IPS DF 6.9 (cell line): ENCODE measurements at regions not wholly inside any gene's neighbourhood (a gene's known extent, or its start where the extent isn't known, plus 50 kb on each side); places are given as distances from the start of the nearest gene placed in this dataset.

Experiments used
- DNase-seq: peaks from one replicate; pipeline ENCODE4 v3.0.0-alpha.2; 2013; ENCODE audit warnings: low read depth, low spot score
- H3K27ac ChIP-seq: one replicate; pipeline ENCODE4 v1.5.1; 2013; ENCODE audit warnings: low read length, control low read depth
- H3K27me3 ChIP-seq: 2 replicates; pipeline ENCODE4 v1.6.1; 2013; ENCODE audit warnings: mild to moderate bottlenecking, low read length; ENCODE audit not compliant: control insufficient read depth, insufficient read depth
- H3K36me3 ChIP-seq: 2 replicates; pipeline ENCODE4 v1.6.1; 2013; ENCODE audit warnings: low read length; ENCODE audit not compliant: control insufficient read depth, insufficient read depth
- H3K4me1 ChIP-seq: 2 replicates; pipeline ENCODE4 v1.6.1; 2013; ENCODE audit warnings: low read length; ENCODE audit not compliant: control insufficient read depth, insufficient read depth
- H3K4me3 ChIP-seq: 2 replicates; pipeline ENCODE4 v1.5.1; 2013; ENCODE audit warnings: mild to moderate bottlenecking, low read length
- H3K9me3 ChIP-seq: 2 replicates; pipeline ENCODE4 v1.6.1; 2013; ENCODE audit warnings: low read length, inconsistent platforms; ENCODE audit not compliant: control insufficient read depth, insufficient read depth
- WGBS: extraction: QIAGEN DNeasy Blood & Tissue Kit; methylation state at CpG from one replicate; pipeline ENCODE4 v1.1.7; 2013; ENCODE audit warnings: mixed read lengths, missing lambda C conversion rate; ENCODE audit not compliant: insufficient read length, insufficient coverage; 5-methylcytosine and 5-hydroxymethylcytosine counted together

GRCh38 chr6:117215353-117216090 is 49.8 kb upstream of the VGLL2 start:
- no CpG with 5 or more reads among the region's 4 CpGs for WGBS
- no peaks in the 10 kb centered on the region for H3K27me3 ChIP-seq
- DNase-seq: no peak
- H3K4me1 ChIP-seq: no peaks in the 10 kb centered on the region
- no peak overlapping the region for H3K27ac ChIP-seq
- H3K9me3 ChIP-seq: no peaks in the 10 kb centered on the region
- no peak overlapping the region for H3K4me3 ChIP-seq
- no peaks in the 10 kb centered on the region for H3K36me3 ChIP-seq
